ENCODE measurements at regions not wholly inside any gene's neighbourhood (a gene's known extent, or its start where the extent isn't known, plus 50 kb on each side); places are given as distances from the start of the nearest gene placed in this dataset.

DNA sequence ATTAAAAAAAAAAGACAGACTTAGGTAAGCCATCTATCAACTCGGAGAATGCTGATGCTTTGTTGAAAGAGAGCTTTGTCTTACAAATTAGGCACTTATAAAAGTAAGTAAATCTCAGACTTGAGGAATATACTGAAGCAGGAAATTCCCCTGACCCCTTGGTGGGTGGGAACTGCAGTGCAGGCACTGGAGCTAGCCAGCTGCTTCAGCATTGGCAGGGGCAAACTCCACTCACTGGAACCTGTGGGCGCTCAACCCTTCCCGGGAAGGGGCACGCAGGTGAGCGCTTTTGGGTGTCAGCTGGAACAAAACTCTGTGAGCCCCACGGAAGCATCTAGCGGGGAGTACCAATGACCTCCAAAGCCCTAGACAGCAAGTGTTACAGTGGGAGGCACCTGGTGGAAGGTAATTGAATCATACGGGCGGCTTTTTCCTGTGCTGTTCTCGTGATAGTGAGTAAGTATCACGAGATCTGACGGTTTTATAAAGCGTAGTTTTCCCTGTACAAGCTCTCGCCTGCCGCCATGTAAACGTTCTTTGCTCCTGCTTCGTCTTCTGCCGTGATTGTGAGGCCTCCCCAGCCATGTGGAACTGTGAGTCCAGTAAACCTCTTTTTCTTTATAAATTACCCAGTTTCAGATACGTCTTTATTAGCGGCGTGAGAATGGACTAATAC lies 628.0 kb upstream of the CDH18 start:
- ChIA-PET POLR2A (no interaction called here), CTCF (interaction anchor here (0.6 to 1.1 kb wide), 2 partner anchors 14 to 19 kb away, joined by 3 to 4 read pairs; no protein-coding TSS in a partner anchor)
- TF ChIP-seq ZNF302 (tag by site-specific recombination; IDR thresholded peaks at IDR 0.05; ENCODE audit: low read depth) = no peak
- H3K27ac ChIP-seq (ENCODE audit: extremely low read depth, low read depth, low read length) = no peak overlapping the region
- H3K36me3 ChIP-seq (ENCODE audit: control insufficient read depth in 2 of 2, insufficient read depth in 1 of 2, low read length in 2 of 2) = no peaks in the 10 kb centered on the region
- no peak overlapping the region for H3K4me3 ChIP-seq (ENCODE audit: low read depth, low read length)
- no peaks in the 10 kb centered on the region for H3K4me1 ChIP-seq (ENCODE audit: control insufficient read depth, insufficient read depth, low read length)
- H3K9me3 ChIP-seq (ENCODE audit: control insufficient read depth, insufficient read depth, low read depth, low read length) = no peaks in the 10 kb centered on the region

DNA sequence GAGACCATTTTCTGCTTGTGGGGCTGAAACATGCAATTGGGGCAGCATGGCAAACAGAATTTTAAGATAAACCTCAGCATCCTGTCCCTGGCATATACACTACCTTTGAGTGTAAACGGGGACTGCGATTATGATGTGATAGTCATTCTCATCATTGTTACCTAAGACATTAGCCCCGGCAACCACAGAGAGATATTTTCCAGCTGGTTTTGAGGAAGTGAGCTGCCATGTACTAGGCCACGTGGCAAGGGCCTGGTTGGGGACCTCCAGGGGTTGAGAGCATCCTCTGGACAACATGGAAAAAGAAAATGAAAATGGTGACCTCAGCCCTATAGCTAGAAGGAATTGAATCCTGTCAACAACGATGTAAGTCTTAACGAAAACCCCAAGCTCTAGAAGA lies 623.6 kb upstream of the CDH18 start:
- Histone ChIP-seq H3K36me3 (ENCODE audit: control insufficient read depth in 2 of 2, insufficient read depth in 1 of 2, low read length in 2 of 2) (no peaks in the 10 kb centered on the region), H3K4me1 (ENCODE audit: control insufficient read depth, insufficient read depth, low read length) (no peaks in the 10 kb centered on the region), H3K4me3 (ENCODE audit: low read depth, low read length) (no peak overlapping the region), H3K9me3 (ENCODE audit: control insufficient read depth, insufficient read depth, low read depth, low read length) (no peaks in the 10 kb centered on the region), H3K27ac (ENCODE audit: extremely low read depth, low read depth, low read length) (no peak overlapping the region)
- POLR2A ChIA-PET = no interaction called here
- no peak for TF ChIP-seq ZNF660 (tag by site-specific recombination; IDR thresholded peaks at IDR 0.05)
- no peak for TF ChIP-seq ZNF19 (tag by site-specific recombination; IDR thresholded peaks at IDR 0.05; ENCODE audit: low read depth)
- no peak for TF ChIP-seq KLF7 (tag by site-specific recombination; IDR thresholded peaks at IDR 0.05; ENCODE audit: borderline replicate concordance)
- TF ChIP-seq, protein P1, sequence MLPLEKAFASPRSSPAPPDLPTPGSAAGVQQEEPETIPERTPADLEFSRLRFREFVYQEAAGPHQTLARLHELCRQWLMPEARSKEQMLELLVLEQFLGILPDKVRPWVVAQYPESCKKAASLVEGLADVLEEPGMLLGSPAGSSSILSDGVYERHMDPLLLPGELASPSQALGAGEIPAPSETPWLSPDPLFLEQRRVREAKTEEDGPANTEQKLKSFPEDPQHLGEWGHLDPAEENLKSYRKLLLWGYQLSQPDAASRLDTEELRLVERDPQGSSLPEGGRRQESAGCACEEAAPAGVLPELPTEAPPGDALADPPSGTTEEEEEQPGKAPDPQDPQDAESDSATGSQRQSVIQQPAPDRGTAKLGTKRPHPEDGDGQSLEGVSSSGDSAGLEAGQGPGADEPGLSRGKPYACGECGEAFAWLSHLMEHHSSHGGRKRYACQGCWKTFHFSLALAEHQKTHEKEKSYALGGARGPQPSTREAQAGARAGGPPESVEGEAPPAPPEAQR (tag by site-specific recombination; IDR thresholded peaks at IDR 0.05) = no peak
- TF ChIP-seq GLIS1 (tag by site-specific recombination; IDR thresholded peaks at IDR 0.05) = no peak
- CTCF ChIA-PET = no interaction called here

DNA sequence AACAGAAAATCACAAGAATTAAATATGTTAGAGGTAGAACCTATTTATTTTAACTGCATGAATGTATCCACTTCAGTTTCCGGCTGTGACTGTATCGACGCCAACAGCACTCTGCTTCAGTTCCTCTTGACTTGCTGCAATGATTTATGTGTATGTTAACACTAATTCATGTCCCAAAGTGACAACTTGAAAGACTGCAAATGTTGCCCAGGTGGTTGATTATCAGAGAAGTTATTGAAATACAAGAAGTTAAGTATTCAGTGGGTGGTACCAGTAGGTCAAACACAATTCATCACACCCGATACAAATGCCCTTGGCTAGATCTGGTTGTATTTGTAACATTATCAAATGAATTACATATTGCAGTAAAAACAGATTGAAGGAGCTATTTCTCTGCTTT lies 622.7 kb upstream of the CDH18 start:
- Histone ChIP-seq H3K27ac (ENCODE audit: extremely low read depth, low read depth, low read length) (no peak overlapping the region), H3K9me3 (ENCODE audit: control insufficient read depth, insufficient read depth, low read depth, low read length) (no peaks in the 10 kb centered on the region), H3K4me1 (ENCODE audit: control insufficient read depth, insufficient read depth, low read length) (no peaks in the 10 kb centered on the region), H3K36me3 (ENCODE audit: control insufficient read depth in 2 of 2, insufficient read depth in 1 of 2, low read length in 2 of 2) (no peaks in the 10 kb centered on the region), H3K4me3 (ENCODE audit: low read depth, low read length) (no peak overlapping the region)
- no peak for TF ChIP-seq SCRT2 (tag by site-specific recombination; IDR thresholded peaks at IDR 0.05)
- TF ChIP-seq ZNF555 (tag by site-specific recombination; conservative IDR thresholded peaks at IDR 0.05) = no peak
- TF ChIP-seq ZBTB48 (tag by site-specific recombination; IDR thresholded peaks at IDR 0.05) = no peak
- TF ChIP-seq, protein P2, sequence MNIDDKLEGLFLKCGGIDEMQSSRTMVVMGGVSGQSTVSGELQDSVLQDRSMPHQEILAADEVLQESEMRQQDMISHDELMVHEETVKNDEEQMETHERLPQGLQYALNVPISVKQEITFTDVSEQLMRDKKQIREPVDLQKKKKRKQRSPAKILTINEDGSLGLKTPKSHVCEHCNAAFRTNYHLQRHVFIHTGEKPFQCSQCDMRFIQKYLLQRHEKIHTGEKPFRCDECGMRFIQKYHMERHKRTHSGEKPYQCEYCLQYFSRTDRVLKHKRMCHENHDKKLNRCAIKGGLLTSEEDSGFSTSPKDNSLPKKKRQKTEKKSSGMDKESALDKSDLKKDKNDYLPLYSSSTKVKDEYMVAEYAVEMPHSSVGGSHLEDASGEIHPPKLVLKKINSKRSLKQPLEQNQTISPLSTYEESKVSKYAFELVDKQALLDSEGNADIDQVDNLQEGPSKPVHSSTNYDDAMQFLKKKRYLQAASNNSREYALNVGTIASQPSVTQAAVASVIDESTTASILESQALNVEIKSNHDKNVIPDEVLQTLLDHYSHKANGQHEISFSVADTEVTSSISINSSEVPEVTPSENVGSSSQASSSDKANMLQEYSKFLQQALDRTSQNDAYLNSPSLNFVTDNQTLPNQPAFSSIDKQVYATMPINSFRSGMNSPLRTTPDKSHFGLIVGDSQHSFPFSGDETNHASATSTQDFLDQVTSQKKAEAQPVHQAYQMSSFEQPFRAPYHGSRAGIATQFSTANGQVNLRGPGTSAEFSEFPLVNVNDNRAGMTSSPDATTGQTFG (tag by site-specific recombination; IDR thresholded peaks at IDR 0.05; ENCODE audit: borderline replicate concordance) = no peak
- TF ChIP-seq KLF9 (tag by site-specific recombination; IDR thresholded peaks at IDR 0.05; ENCODE audit: low read depth) = no peak
- no peak for TF ChIP-seq ZNF473 (tag by site-specific recombination; IDR thresholded peaks at IDR 0.05)
- TF ChIP-seq ZNF747 (tag by site-specific recombination; IDR thresholded peaks at IDR 0.05) = no peak
- no peak for TF ChIP-seq SP2 (tag by site-specific recombination; IDR thresholded peaks at IDR 0.05)
- no peak for TF ChIP-seq SCRT1 (tag by site-specific recombination; IDR thresholded peaks at IDR 0.05; ENCODE audit: borderline replicate concordance)
- ChIA-PET POLR2A (no interaction called here), CTCF (no interaction called here)

DNA sequence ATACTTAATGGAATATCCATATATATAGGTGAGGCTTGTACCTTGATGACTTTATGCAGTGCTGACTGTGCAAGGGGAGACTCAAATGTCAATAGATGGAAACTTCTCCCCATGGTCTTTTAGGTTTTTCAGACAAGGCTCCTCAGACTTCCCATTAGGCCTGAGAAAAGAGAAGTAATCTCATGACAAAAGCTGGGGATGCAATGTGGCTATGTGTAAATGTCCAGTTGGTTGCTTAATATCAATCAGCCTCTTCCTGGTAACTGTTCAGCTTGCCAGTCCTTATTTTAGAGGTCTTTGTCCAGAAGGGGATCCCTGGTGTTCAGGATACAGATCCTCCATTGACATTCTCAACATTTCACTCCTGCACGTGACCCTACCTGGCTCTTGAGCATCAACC lies 621.1 kb upstream of the CDH18 start:
- no peaks in the 10 kb centered on the region for H3K4me1 ChIP-seq (ENCODE audit: control insufficient read depth, insufficient read depth, low read length)
- H3K27ac ChIP-seq (ENCODE audit: extremely low read depth, low read depth, low read length) = no peak overlapping the region
- H3K36me3 ChIP-seq (ENCODE audit: control insufficient read depth in 2 of 2, insufficient read depth in 1 of 2, low read length in 2 of 2) = no peaks in the 10 kb centered on the region
- ChIA-PET CTCF (no interaction called here), POLR2A (no interaction called here)
- H3K9me3 ChIP-seq (ENCODE audit: control insufficient read depth, insufficient read depth, low read depth, low read length) = no peaks in the 10 kb centered on the region
- no peak overlapping the region for H3K4me3 ChIP-seq (ENCODE audit: low read depth, low read length)
- TF ChIP-seq ZFHX2 (tag by site-specific recombination; conservative IDR thresholded peaks at IDR 0.05) (no peak), ZBTB8A (tag by site-specific recombination; IDR thresholded peaks at IDR 0.05) (no peak), ZNF354C (tag by site-specific recombination; IDR thresholded peaks at IDR 0.05; ENCODE audit: borderline replicate concordance, low read depth) (no peak), ZNF544 (tag by site-specific recombination; IDR thresholded peaks at IDR 0.05) (no peak)
- TF ChIP-seq, protein P3, sequence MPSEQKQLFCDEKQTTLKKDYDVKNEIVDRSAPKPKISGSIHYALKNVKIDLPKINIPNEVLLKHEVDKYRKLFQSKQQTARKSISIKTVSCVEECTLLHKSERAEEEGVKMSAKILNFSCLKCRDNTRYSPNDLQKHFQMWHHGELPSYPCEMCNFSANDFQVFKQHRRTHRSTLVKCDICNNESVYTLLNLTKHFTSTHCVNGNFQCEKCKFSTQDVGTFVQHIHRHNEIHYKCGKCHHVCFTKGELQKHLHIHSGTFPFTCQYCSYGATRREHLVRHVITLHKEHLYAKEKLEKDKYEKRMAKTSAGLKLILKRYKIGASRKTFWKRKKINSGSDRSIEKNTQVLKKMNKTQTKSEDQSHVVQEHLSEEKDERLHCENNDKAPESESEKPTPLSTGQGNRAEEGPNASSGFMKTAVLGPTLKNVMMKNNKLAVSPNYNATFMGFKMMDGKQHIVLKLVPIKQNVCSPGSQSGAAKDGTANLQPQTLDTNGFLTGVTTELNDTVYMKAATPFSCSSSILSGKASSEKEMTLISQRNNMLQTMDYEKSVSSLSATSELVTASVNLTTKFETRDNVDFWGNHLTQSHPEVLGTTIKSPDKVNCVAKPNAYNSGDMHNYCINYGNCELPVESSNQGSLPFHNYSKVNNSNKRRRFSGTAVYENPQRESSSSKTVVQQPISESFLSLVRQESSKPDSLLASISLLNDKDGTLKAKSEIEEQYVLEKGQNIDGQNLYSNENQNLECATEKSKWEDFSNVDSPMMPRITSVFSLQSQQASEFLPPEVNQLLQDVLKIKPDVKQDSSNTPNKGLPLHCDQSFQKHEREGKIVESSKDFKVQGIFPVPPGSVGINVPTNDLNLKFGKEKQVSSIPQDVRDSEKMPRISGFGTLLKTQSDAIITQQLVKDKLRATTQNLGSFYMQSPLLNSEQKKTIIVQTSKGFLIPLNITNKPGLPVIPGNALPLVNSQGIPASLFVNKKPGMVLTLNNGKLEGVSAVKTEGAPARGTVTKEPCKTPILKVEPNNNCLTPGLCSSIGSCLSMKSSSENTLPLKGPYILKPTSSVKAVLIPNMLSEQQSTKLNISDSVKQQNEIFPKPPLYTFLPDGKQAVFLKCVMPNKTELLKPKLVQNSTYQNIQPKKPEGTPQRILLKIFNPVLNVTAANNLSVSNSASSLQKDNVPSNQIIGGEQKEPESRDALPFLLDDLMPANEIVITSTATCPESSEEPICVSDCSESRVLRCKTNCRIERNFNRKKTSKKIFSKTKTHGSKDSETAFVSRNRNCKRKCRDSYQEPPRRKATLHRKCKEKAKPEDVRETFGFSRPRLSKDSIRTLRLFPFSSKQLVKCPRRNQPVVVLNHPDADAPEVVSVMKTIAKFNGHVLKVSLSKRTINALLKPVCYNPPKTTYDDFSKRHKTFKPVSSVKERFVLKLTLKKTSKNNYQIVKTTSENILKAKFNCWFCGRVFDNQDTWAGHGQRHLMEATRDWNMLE (tag by site-specific recombination; conservative IDR thresholded peaks at IDR 0.05; ENCODE audit: low read depth) = no peak
